Effector memory CD4-positive, alpha-beta T cell (primary cell): ENCODE measurements at regions not wholly inside any gene's neighbourhood (a gene's known extent, or its start where the extent isn't known, plus 50 kb on each side); places are given as distances from the start of the nearest gene placed in this dataset.
"Not testable (repeated sequence)": the region's sequence is repeated elsewhere in the genome, so short reads cannot be mapped to it uniquely, and the experiment has no call there.

Experiments used
- DNase-seq, 3 donors: peaks; one replicate each; pipeline ENCODE4 v3.0.0-alpha.2; 2020
- H3K27ac ChIP-seq: 2 replicates; pipeline ENCODE4 v1.7.0; 2013; ENCODE audit warnings: mild to moderate bottlenecking, low read length, moderate library complexity; ENCODE audit not compliant: insufficient read depth, poor library complexity, severe bottlenecking
- H3K27me3 ChIP-seq: replicated peaks from 2 replicates; pipeline ENCODE4 v1.7.0; 2013; ENCODE audit warnings: mild to moderate bottlenecking, low read length; ENCODE audit not compliant: insufficient read depth, control insufficient read depth, poor library complexity, severe bottlenecking
- H3K36me3 ChIP-seq: 2 replicates; pipeline ENCODE4 v1.7.0; 2013; ENCODE audit warnings: mild to moderate bottlenecking, low read length, moderate library complexity; ENCODE audit not compliant: control insufficient read depth, insufficient read depth
- H3K4me1 ChIP-seq: 2 replicates; pipeline ENCODE4 v1.7.0; 2013; ENCODE audit warnings: low read length, mild to moderate bottlenecking; ENCODE audit not compliant: control insufficient read depth, insufficient read depth, poor library complexity, severe bottlenecking
- H3K4me3 ChIP-seq: 2 replicates; pipeline ENCODE4 v1.7.0; 2013; ENCODE audit warnings: low read length, low read depth, mild to moderate bottlenecking; ENCODE audit not compliant: insufficient read depth, poor library complexity, severe bottlenecking
- H3K9me3 ChIP-seq: 2 replicates; pipeline ENCODE4 v1.7.0; 2013; ENCODE audit warnings: mild to moderate bottlenecking, low read length, moderate library complexity; ENCODE audit not compliant: control insufficient read depth

DNA sequence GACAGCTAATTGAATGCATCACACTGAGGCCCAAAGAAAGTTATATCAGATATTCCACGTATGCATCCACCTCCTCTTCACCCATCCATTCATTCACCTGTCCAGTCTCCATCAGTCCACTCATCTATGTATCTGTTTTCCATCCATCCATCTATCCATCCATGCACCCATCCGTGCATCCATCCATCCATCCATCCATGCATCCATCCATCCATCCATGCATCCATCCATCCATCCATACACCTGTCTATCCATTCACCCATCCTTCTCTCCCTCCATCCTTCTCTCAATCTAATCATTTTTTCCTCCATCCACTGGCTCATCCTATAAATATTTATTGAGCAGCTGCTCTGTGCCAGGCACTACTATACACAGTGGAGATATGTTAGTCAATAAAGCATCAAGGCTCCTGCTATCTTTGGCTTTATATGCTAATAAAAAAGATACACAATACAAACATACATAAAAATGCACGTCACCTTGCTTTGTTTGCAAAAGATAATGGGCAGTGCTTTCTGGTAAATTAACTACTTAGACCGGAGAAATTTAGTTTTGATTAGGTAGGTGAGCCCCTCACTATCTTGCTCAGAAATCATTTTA, 442.0 kb upstream of the KLF6 start:
- no peak overlapping the region for H3K4me3 ChIP-seq
- H3K9me3 ChIP-seq: no peaks in the 10 kb centered on the region
- no peaks in the 10 kb centered on the region for H3K36me3 ChIP-seq
- DNase-seq: no peak
- H3K27ac ChIP-seq: no peak overlapping the region
- peaks cover 3% of the 10 kb centered on the region for H3K4me1 ChIP-seq
- no peaks in the 10 kb centered on the region for H3K27me3 ChIP-seq

- H3K4me1 ChIP-seq: no peaks in the 10 kb centered on the region
- H3K4me3 ChIP-seq: no peak overlapping the region
- no peaks in the 10 kb centered on the region for H3K27me3 ChIP-seq
- DNase-seq: no peak
- H3K27ac ChIP-seq: no peak overlapping the region
- H3K9me3 ChIP-seq: no peaks in the 10 kb centered on the region
- no peaks in the 10 kb centered on the region for H3K36me3 ChIP-seq
Observed at GRCh38 chr10:4224178-4224577, 439.2 kb upstream of the KLF6 start.

DNA sequence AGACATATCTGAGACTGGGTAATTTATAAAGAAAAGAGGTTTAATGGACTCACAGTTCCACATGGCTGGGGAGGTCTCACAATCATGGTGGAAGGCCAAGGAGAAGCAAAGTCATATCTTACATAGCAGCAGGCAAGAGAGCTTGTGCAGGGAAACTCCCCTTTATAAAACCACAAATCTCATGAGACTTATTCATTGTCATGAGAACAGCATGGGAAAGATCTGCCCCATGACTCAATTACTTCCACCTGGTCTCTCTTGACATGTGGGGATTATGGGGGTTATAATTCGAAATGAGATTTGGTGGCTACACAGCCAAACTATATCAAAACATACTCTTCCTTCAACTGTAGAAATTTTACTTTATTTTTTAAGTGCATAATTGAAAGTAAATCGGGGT, 436.3 kb upstream of the KLF6 start:
- H3K4me1 ChIP-seq, H3K36me3 ChIP-seq, H3K27ac ChIP-seq, H3K4me3 ChIP-seq, H3K27me3 ChIP-seq, H3K9me3 ChIP-seq, DNase-seq: not testable (repeated sequence)

DNA sequence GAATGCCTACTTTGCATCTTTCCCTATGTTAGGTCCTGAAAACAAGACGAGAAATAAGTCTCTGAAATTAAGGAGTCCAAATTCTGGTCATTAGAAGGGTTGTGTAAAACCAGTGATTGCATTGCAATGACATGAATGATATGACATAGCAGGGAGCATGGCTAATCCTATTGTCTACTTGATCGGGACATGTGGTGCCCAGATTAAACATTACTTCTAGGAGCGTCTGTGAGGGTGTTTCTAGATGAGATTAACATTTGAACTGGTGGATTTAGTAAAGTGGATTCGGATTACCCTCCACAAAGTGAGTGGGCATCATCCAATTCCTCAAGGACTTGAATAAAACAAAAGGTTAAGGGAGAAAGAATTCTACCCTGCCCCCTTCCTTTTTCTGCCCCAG, 434.9 kb upstream of the KLF6 start:
- no peak for DNase-seq
- H3K4me3 ChIP-seq: no peak overlapping the region
- H3K4me1 ChIP-seq: no peaks in the 10 kb centered on the region
- H3K9me3 ChIP-seq: no peaks in the 10 kb centered on the region
- no peaks in the 10 kb centered on the region for H3K36me3 ChIP-seq
- H3K27me3 ChIP-seq: no peaks in the 10 kb centered on the region
- H3K27ac ChIP-seq: no peak overlapping the region

- no peaks in the 10 kb centered on the region for H3K36me3 ChIP-seq
- DNase-seq: no peak
- no peaks in the 10 kb centered on the region for H3K4me1 ChIP-seq
- H3K27me3 ChIP-seq: no peaks in the 10 kb centered on the region
- H3K9me3 ChIP-seq: no peaks in the 10 kb centered on the region
- H3K27ac ChIP-seq: no peak overlapping the region
- no peak overlapping the region for H3K4me3 ChIP-seq
Observed at GRCh38 chr10:4217653-4218052, 432.6 kb upstream of the KLF6 start.

DNA sequence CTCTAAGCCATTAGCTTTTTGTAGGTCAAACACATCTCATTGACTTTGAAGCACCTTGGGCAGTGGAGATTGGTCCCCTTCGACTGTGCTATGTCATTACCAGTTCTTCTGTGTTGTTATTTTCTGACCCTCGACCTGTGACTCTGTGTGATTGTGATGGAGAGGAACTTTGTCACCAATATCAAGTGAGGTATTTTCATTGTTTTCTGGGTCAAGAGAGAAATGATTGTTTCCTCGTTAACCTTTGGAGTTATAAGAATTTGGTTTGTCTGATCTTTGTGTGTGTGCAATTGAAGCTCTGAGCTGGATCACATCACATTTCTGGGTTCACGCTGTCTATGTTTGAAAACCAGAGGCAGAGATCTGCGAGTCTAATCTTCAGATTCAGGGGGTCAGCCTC, 432.2 kb upstream of the KLF6 start:
- Histone ChIP-seq H3K4me3 (no peak overlapping the region), H3K4me1 (no peaks in the 10 kb centered on the region), H3K27ac (no peak overlapping the region), H3K36me3 (no peaks in the 10 kb centered on the region), H3K9me3 (no peaks in the 10 kb centered on the region), H3K27me3 (no peaks in the 10 kb centered on the region)
- no peak for DNase-seq

- no peak for DNase-seq
- no peak overlapping the region for H3K27ac ChIP-seq
- no peaks in the 10 kb centered on the region for H3K9me3 ChIP-seq
- H3K4me3 ChIP-seq: no peak overlapping the region
- no peaks in the 10 kb centered on the region for H3K4me1 ChIP-seq
- no peaks in the 10 kb centered on the region for H3K36me3 ChIP-seq
- no peaks in the 10 kb centered on the region for H3K27me3 ChIP-seq
Observed at GRCh38 chr10:4216726-4217125, 431.7 kb upstream of the KLF6 start.

GRCh38 chr10:4215963-4216575, 431.1 kb upstream of the KLF6 start:
- Histone ChIP-seq H3K4me3 (no peak overlapping the region), H3K36me3 (no peaks in the 10 kb centered on the region), H3K9me3 (no peaks in the 10 kb centered on the region), H3K27me3 (no peaks in the 10 kb centered on the region), H3K4me1 (no peaks in the 10 kb centered on the region), H3K27ac (no peak overlapping the region)
- DNase-seq: no peak

- H3K36me3 ChIP-seq: no peaks in the 10 kb centered on the region
- no peaks in the 10 kb centered on the region for H3K27me3 ChIP-seq
- no peak overlapping the region for H3K4me3 ChIP-seq
- no peaks in the 10 kb centered on the region for H3K4me1 ChIP-seq
- H3K27ac ChIP-seq: no peak overlapping the region
- no peak for DNase-seq
- no peaks in the 10 kb centered on the region for H3K9me3 ChIP-seq
Observed at GRCh38 chr10:4215485-4215884, 430.5 kb upstream of the KLF6 start.

GRCh38 chr10:4214908-4215307, 429.9 kb upstream of the KLF6 start:
- no peaks in the 10 kb centered on the region for H3K27me3 ChIP-seq
- DNase-seq: no peak
- H3K4me3 ChIP-seq: no peak overlapping the region

More at GRCh38 chr10:4214908-4215307, 429.9 kb upstream of the KLF6 start:
- no peaks in the 10 kb centered on the region for H3K9me3 ChIP-seq
- H3K4me1 ChIP-seq: no peaks in the 10 kb centered on the region
- H3K36me3 ChIP-seq: no peaks in the 10 kb centered on the region
- H3K27ac ChIP-seq: no peak overlapping the region
